Stimulated activated CD4-positive, alpha-beta T cell treated with anti-CD3 and anti-CD28 coated beads, TNF-alpha, amount 100 ng/mL, for 24 hours (primary cell): ENCODE measurements at regions not wholly inside any gene's neighbourhood (a gene's known extent, or its start where the extent isn't known, plus 50 kb on each side); places are given as distances from the start of the nearest gene placed in this dataset.

Source experiments
- DNase-seq, 3 experiments: peaks; one replicate each; pipeline ENCODE4 v3.0.0-alpha.2; 2020; ENCODE audit warnings: low read depth in 3 of 3

DNA sequence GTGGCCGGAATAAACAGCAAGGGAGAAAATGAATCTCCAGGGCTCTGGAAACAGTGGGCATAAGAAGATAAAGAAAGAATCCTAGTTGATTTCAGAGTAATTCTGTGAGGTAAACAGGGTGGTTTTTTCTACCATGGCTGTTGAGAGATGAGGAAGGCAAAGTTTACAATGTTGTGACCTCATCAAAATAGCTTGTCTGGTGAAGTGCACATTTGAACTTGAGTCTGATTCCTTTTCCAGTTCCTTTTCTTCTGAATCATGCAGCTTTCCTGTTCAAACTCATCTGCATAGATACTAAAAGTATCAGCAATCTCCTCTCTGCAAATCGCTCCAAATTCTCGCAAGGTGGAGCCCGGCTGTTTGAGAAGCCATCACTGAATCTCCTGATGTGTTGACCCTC lies 161.7 kb downstream of the PLPP3 start:
- no peak for DNase-seq

DNA sequence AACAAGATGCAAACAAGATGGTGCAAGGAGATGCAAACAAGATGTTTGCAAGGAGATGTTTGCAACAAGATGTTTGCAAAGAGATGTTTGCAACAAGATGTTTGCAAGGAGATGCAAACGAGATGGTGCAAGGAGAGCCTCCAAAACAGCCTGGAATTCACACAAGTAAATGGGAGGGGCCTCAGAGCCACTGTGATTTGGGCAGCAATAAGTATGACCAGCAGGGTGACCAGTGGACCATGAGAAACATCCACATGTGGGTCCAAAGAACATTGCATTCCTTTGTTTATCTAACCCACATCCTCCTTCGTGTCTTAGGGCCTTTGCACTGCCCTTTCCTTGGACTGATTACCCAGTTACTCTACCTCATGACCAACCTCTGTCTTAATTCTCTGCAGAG lies 162.9 kb downstream of the PLPP3 start:
- DNase-seq, result no peak

DNA sequence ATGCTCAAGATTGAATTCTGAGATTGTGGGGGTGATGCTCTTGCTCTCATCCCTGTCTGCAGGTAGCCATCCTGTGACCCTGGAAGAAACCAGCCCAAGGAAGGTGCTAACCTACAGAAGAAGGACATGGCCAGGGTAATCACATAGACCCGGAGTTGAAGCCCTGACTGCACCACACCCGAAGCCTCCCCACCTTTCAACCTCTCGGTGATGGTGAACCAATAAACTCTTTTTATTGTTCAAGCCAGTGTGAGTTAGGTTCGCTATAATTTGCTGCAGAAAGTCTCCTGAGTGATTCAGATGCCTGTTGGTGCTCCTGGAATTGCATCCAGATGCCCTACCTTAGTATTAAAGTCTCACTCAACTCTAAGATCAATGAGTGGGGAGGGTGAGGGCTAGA lies 163.6 kb downstream of the PLPP3 start:
- no peak for DNase-seq

DNA sequence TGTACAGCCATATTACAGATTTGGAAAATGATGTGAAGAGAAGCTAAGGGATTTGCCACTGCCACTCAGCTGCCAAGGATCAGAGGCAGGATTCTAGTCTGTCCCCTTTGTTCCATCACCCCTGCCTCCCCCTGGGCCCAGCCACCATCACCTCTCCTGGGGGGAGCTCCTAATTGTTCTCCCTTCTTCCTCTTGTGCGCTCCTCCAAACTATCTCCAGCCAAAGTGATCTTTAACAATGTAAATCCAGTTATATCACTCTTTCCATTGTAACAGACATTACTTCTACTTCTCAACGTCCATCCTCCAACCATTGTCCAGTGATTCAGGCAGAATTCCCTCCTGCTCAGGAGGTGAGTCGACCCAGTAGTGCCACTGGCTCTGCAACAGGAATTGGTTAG lies 164.1 kb downstream of the PLPP3 start:
- DNase-seq, result no peak

DNA sequence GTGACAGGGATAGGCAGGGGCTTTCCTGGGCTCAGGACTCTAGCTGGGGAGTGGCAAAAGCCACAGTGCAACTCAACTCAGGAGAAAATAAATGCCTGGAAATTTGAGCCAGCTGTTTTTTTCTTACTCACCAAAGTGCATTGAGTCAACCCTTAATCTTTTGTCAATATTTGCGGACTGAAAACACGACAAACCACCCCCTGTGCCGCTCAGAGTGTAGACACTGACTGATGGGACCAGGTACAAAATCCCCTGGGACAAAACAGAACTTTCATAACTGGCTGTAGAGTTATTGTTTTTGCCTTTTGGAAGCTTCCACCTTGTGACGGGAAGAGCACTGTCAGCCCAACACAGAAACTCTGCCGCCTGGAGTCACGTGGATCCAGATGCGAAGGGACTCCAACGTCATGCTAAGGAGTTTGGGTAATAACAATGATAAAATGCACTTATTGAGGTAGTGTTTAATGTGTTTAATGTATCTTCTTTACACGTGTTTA lies 164.6 kb downstream of the PLPP3 start:
- DNase-seq, result no peak

DNA sequence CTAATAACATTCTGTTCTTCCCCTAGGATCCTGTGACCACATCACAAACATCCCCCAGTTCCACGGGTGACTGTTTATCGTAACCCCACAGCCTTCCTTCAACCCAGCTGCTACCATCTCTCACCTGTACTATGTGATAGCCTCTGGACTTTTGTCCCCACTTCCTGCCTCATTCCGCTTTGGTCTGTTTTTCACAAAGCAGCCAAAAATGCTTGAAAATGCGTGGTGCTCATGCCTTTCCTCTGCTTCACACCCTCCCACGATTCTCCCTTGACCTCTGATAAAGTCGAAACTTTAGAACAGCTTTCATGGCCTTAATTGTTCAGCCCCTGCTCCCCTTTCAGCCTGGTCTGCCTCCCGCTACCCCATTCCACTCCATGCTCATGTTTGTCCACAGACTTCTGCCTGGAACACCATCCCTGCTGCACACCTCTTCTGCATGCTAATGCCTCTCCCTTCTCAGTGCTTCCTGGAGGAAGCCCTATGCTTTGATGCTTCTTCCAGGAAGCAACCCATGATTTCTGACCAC lies 165.6 kb downstream of the PLPP3 start:
- DNase-seq, result no peak

DNA sequence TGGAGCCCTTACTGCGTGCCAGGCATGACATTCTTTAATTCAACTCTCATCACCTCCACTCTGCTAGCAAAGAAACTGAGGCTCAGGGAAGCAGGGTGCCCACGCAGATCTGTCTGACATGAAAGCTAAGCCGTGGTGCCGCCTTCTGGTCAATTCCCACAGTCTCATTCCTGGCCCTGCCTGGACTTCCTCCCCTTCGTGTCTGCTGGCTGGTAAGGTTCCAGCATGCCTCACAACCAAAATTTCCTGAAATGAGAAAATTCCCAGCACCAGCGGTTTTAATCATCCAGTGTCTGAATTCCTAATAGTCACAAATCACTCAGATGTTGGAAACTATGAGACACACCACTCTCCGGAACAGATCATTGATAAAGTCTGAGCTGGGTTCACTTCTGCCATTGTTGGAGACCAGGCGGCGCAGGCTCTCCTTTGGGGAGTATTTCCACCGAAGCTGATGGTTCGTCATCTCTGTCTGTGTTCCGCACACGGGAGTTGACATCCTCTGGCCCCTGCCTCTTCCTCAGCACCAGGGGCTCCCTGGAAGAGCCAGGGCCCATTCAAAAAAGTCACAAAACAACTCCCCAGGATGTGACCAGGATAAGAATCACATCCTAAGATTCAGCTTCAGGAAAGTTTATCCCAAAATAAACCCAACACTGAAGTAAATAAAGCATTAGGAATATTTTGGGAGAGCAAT lies 167.7 kb downstream of the PLPP3 start:
- no peak for DNase-seq

DNA sequence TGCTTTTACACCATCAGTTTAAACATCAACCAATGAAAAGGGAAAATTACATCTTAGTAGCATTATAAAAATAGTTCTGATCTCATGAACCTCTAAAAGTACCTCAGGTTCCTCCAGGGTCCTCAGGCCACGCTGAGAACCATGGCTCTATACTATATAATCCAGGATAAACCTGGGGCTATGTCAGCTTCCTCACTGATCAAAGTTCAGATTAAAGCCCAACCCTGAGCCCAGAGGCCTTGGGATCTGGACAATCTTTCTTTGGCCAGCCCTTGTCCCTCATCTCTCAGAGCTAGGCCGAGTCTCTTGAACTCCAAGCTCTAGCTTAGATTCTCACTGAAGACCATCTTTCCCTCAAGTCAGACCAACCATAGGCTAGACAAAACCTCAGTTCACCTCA lies 168.3 kb downstream of the PLPP3 start:
- DNase-seq, result no peak

DNA sequence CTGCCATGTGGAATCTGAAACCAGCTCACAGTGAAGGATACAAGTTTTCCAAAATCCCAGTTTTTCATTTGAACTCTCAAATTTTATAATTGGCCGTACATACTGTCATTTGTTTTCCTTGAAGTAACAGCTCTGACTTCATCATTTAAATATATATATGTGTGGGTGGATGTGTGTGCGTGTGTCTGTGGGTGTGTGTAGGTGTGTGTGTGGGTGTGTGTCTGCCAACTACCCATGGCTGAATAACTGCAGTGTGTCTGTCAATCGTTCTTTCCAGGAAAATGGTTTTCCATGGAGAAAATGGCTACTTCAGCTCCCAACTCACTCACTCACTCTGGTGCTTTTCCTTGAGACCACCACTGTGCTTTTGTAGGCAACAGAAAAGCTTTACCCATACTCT lies 169.0 kb downstream of the PLPP3 start:
- DNase-seq, result no peak

DNA sequence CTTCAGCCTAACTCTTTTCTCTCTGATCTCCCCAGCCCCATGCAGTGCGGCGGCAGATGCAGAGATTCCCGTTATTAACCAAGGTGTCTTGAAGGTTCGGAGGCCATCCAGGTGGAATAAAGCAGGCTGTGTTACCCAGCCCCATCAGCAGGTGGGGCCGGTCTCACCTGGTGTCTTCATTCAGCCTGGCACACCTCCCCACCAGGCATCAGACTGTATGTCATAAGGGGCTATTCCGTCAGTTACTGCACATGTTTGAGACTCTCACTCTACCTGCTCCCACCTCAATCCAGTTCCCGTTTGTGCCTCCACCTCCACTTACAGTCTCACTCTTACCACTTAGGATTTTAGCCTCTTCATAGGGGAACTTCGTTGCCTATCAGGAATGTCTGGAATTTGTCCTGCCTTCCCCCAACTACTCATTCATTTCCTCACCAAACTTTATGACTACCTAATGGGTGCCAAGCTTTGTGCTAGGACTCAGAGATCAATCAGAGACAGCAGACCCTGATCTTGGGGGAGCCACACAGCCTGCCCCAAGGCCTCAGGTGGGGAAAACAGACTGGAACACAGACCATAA lies 170.2 kb downstream of the PLPP3 start:
- DNase-seq, result no peak

DNA sequence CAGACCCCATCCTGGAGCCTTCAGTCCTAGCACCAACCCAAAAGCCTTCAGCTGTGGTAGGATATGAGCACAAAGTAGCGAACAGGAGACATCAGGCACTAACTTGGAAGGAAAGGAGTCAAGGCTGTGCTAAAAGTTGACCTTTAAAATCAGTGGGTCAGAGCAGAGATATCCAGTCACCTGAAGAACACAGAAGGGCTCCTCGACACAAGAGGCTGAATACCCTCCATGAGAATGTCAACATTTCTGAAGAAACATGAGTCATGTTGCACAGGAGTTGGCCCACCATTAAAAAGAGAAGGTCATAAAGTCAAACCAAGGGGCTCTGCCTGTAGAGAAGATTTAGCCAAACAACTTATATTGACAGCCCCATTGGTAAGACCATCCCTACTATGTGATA lies 172.5 kb downstream of the PLPP3 start:
- DNase-seq, result no peak

DNA sequence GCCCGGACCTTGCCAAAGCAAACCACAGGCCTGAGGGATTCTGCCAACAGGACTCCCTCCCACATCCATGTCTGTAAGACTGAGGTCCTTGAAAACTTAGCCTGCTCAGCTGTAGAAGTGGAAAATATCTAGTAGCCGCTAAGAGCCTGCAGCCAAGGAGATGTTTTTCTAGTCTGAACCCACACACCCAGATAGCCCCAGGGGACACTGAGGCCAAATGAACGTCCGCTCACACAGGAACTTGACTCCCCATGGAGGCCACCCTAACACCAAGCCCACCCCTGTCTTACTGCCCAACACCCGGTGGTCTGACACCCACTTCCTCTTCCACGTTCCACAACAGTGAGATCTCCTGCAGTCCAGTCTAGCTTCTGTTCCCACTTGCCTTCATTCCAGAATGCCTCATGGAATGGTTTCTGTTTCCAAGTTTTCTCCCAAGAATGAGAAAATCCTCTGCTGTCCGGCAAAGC lies 174.8 kb downstream of the PLPP3 start:
- no peak for DNase-seq

DNA sequence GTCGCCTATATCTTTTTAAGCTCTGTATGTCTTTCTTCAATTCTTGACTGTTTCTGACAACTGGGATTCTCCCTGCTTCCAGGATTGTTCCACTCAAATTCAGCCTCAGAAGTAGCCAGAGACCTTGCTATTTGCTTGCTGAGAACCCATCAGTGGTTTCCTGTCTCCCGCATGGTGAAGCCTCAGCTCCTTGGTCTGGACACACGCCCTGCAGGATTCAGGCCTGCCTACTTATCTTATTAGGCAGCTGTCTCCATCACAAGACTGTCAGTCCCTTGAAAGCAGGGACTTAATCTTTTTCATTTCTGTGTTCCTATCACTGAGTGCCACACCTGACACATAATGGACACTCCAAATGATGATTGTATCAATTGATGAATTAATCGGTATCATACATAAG lies 175.3 kb downstream of the PLPP3 start:
- DNase-seq, result no peak

DNA sequence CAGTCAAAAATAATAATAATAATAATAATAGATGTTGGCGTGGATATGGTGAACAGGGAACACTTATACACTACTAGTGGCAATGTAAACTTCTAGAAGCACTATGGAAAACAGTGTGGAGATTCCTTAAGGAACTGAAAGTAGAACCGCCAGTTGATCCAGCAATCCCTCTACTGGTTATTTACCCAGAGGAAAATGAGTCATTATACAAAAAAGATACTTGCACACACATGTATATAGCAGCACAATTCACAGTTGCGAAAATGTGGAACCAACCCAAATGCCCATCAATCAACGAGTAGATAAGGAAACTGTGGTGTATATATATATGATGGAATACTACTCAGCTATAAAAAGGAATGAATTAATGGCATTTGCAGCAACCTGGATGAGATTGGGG lies 176.0 kb downstream of the PLPP3 start:
- DNase-seq, result no peak

DNA sequence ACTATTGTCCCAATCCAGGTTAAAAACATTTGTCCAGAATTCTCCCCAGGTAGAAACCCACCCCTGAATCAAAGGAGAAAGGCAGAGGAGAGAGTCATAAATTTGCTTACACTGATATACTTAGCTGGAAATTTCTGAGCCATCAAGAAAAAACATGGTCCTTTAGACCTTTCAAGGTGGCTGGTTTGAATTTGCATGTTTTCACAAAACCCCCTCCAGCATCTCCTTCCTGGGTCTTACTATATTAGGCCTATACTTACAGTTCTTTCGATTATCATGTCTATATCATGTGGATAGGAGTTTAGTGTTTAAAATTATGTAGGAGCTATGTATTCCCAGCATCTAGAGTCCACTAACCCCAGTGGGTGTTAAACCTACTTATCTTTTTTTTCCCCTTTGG lies 178.2 kb downstream of the PLPP3 start:
- no peak for DNase-seq

DNA sequence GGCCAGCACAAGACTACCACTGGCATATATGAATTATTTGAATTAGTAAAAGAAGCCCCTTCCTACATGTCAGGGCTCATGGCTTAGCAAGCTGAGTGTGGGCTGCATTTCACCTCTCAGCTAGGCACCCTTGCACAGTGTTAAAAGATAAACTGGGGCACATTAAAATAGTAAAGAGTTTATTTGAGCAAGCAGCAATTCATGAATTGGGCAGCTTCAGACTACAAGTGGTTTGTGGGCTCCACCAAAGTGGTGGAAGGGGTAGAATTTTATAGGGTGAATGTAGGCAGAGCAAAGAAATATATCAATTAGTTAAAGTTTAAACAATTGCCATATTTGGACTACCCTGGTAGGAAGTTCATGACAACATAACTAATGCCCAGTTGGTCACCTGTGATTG lies 178.8 kb downstream of the PLPP3 start:
- no peak for DNase-seq

DNA sequence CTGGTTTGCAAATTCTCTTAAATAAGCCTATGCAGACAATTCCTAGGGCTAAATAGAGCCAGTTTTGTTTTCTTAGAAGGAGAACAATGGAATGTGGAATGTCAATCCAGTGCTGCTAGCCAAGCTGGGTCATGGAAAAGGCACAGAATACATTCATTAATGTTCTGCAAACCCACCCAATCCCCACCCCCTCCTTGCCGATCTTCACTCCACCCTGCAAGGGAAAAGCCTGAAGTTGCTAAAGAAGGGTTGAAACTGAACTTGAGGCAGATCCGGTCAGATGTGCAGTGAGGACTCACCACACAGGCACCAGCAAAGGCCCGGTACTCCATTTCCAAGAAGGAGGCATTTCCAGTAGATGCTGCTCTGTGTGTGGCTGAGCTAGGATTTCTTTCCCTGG lies 179.6 kb downstream of the PLPP3 start:
- DNase-seq, result no peak

DNA sequence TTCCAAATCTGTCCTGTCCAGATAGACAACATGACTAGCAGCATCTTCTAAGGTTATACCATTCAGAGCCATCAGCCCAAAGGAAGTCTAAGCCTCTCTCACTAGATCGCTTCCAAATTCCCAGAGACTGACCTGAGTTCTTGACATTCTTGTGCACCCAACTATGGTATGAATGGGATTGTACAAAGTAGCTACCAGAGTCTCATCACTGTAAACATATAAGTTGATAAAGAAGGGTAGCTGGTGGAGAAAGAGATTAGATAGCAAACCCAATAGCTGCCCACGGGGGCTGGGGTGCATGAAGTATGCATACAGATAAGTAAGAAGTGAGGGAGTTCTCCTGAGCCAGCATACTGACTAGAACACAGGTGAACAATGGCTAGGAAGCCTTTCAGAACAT lies 180.0 kb downstream of the PLPP3 start:
- DNase-seq, result no peak

DNA sequence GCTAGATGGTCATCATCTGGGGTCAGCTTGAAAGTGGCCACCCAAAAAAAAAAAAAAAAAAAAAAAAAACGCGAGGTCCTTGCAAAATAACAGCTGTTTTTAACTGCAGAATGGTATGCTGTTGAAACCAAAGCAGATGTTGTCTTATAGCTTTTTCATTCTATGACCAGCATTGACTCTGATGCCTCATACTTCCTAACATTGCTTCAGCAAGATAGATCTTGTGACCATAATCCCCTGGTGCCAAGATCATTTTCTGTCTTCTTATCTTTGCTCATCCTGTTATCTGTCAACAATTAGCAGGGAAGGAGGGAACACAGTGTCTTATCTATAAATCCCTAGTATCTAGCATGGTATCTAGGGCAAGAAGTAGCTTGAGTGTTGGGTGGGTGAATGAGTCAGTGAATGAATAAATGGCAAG lies 181.5 kb downstream of the PLPP3 start:
- no peak for DNase-seq

DNA sequence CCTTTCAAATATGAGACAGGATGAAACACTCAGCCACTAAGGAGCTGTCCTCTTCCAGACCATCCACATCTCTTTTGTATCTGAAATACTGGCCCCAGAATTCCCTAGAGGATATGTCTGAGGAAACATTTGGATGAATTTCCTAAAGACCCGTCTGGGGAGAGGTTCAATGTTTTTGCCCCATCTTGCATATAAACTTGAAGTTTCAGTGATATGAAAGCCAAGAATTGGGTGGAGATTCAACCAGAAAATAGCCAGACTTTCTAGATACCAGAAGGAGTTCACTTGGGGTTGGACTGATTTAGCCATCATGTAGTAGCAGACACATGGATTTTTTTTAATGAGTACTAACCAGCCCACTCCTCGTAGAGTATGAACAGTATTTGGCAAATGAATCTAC lies 182.0 kb downstream of the PLPP3 start:
- no peak for DNase-seq

DNA sequence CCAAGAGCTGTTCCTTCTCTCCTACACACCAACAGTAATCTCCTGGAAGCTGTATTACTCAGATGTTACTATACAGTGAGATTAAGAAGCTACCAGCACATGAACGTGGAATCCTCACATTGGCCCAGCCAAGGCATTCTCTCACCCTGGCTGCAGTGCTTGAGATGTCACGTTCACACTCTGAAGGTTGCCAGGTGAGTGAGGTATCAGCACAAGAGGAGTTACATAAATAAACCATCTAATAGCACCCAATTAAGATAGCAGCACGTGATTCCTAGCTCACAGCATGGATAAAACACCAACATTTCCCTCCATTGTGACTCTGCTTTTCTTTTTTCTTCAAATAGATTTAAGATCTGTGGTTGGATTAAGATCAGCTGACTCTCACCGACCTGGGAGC lies 182.8 kb downstream of the PLPP3 start:
- no peak for DNase-seq

DNA sequence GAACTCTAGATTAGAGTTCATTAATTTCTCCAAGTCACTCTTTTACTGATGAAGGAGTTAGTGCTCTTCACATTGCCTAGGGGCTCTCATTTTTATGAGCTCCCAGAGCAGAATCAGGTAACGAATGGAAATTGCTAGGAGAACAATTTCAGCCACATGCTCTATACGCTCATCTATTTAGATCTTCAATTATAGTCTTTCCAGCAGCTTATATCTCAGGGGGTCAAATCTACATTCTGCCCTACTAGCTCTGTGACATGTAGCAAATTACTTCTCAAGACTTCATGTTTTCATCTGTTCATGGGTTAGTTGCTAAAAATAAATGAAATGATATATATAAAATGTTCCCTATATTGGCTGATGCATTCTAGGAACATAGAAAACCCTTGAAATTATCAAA lies 183.6 kb downstream of the PLPP3 start:
- DNase-seq, result no peak

DNA sequence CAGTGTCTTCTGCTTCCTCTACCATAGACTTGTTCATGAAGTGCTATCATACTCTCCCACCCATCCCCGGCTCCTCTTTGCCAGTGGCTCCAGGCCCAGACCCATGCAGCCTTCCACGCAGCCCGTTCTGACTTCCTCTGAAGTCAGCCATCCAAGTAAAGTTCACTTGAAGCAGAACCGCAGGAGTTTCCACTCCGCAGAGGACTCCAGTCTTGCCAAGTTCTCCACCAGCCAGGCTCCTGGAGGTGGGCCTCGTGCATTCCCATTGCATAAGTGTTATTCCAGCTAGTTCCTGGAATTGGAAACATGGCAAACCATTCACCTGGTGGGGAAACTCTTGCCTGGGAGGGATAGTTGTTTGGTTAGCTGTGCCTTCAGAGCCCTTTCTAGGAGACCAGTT lies 185.1 kb downstream of the PLPP3 start:
- no peak for DNase-seq
